Ishikawa (cell line): ENCODE measurements at regions not wholly inside any gene's neighbourhood (a gene's known extent, or its start where the extent isn't known, plus 50 kb on each side); places are given as distances from the start of the nearest gene placed in this dataset.
"Not testable (repeated sequence)": the region's sequence is repeated elsewhere in the genome, so short reads cannot be mapped to it uniquely, and the experiment has no call there.

Experiments
- CEBPB ChIP-seq: IDR thresholded peaks from 2 replicates; pipeline ENCODE4 v1.6.1; 2012
- CREB1 ChIP-seq: IDR thresholded peaks from 2 replicates; pipeline ENCODE4 v1.6.1; 2012; ENCODE audit warnings: low read depth
- EGR1 ChIP-seq: IDR thresholded peaks from 2 replicates; pipeline ENCODE4 v1.6.1; 2012
- EP300 ChIP-seq: IDR thresholded peaks from 2 replicates; pipeline ENCODE4 v1.6.1; 2012; ENCODE audit warnings: borderline replicate concordance
- FOXM1 ChIP-seq: IDR thresholded peaks from 2 replicates; pipeline ENCODE4 v1.6.1; 2012; ENCODE audit warnings: low read depth, borderline replicate concordance
- NFIC ChIP-seq: IDR thresholded peaks from 2 replicates; pipeline ENCODE4 v1.6.1; 2012
- RAD21 ChIP-seq: IDR thresholded peaks from 2 replicates; pipeline ENCODE4 v1.6.1; 2012; ENCODE audit warnings: low read depth
- TAF1 ChIP-seq: IDR thresholded peaks from 2 replicates; pipeline ENCODE4 v1.6.1; 2012; ENCODE audit warnings: low read depth, mild to moderate bottlenecking
- YY1 ChIP-seq: IDR thresholded peaks from 2 replicates; pipeline ENCODE4 v1.6.1; 2012; ENCODE audit warnings: low read depth
- TF ChIP-seq, protein P1 (sequence below): IDR thresholded peaks from 2 replicates; pipeline ENCODE4 v1.6.1; 2012
- TF ChIP-seq, protein P2 (sequence below): IDR thresholded peaks from 2 replicates; pipeline ENCODE4 v1.6.1; 2012; ENCODE audit warnings: low read depth, mild to moderate bottlenecking
- TF ChIP-seq, protein P3 (sequence below): IDR thresholded peaks from 2 replicates; pipeline ENCODE4 v1.6.1; 2012

DNA sequence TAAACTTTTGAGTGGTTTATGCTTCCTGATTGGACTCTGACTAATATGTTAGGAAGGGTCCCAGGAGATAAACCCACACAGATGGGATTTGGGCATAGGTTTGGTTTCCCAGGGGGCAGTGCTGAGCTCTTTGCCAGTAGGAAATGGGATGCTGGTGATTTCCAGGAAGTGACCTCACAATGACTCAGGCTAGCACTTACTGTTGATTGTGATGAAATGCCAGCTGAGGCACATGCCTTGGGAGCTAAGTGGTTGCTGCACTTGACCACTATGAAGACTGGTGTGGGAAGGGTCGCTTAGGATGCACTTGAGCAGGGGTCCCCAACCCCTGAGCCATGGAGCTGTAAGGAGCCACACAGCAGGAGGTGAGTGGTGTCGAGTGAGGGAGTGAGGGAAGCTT, 55.5 kb upstream of the METTL14 start:
- TF ChIP-seq EP300, RAD21, NFIC, CEBPB, TAF1, FOXM1, YY1, EGR1: not testable (repeated sequence)
- TF ChIP-seq, protein P1, sequence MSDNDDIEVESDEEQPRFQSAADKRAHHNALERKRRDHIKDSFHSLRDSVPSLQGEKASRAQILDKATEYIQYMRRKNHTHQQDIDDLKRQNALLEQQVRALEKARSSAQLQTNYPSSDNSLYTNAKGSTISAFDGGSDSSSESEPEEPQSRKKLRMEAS, result not testable (repeated sequence)
- TF ChIP-seq, protein P2, sequence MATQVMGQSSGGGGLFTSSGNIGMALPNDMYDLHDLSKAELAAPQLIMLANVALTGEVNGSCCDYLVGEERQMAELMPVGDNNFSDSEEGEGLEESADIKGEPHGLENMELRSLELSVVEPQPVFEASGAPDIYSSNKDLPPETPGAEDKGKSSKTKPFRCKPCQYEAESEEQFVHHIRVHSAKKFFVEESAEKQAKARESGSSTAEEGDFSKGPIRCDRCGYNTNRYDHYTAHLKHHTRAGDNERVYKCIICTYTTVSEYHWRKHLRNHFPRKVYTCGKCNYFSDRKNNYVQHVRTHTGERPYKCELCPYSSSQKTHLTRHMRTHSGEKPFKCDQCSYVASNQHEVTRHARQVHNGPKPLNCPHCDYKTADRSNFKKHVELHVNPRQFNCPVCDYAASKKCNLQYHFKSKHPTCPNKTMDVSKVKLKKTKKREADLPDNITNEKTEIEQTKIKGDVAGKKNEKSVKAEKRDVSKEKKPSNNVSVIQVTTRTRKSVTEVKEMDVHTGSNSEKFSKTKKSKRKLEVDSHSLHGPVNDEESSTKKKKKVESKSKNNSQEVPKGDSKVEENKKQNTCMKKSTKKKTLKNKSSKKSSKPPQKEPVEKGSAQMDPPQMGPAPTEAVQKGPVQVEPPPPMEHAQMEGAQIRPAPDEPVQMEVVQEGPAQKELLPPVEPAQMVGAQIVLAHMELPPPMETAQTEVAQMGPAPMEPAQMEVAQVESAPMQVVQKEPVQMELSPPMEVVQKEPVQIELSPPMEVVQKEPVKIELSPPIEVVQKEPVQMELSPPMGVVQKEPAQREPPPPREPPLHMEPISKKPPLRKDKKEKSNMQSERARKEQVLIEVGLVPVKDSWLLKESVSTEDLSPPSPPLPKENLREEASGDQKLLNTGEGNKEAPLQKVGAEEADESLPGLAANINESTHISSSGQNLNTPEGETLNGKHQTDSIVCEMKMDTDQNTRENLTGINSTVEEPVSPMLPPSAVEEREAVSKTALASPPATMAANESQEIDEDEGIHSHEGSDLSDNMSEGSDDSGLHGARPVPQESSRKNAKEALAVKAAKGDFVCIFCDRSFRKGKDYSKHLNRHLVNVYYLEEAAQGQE, result not testable (repeated sequence)
- 0 out of 2 replicates have a peak, but pooled peaks have one; percentile 27 for TF ChIP-seq CREB1
- TF ChIP-seq, protein P3, sequence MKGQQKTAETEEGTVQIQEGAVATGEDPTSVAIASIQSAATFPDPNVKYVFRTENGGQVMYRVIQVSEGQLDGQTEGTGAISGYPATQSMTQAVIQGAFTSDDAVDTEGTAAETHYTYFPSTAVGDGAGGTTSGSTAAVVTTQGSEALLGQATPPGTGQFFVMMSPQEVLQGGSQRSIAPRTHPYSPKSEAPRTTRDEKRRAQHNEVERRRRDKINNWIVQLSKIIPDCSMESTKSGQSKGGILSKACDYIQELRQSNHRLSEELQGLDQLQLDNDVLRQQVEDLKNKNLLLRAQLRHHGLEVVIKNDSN, result not testable (repeated sequence)
